ENCODE measurements at regions not wholly inside any gene's neighbourhood (a gene's known extent, or its start where the extent isn't known, plus 50 kb on each side); places are given as distances from the start of the nearest gene placed in this dataset.

DNA sequence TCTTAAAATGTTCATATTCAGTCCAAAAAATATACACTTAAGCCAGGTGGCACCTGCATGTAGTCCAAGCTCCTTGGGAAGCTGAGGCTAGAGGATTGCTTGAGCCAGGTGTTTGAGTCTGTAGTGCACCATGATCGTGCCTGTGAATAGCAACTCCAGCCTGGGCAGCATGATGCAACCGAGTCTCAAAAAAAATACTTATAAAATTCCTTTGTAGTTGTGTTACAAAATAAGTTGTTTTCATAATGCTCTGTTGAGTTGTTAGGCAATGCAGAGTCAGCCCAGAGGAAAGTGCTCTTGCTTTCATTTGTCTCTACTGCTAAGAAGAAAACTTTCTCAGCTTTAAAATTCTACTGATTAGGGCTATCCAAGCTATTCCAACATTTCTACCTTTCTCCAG lies 442.8 kb upstream of the ARRDC4 start:
- Histone ChIP-seq H3K4me1 (ENCODE audit: control insufficient read depth, insufficient read depth, low read length) (no peaks in the 10 kb centered on the region), H3K9me3 (ENCODE audit: control insufficient read depth, insufficient read depth, low read depth, low read length) (no peaks in the 10 kb centered on the region), H3K27ac (ENCODE audit: extremely low read depth, low read depth, low read length) (no peak overlapping the region), H3K36me3 (ENCODE audit: control insufficient read depth in 2 of 2, insufficient read depth in 1 of 2, low read length in 2 of 2) (no peaks in the 10 kb centered on the region), H3K4me3 (ENCODE audit: low read depth, low read length) (no peak overlapping the region)
- ChIA-PET CTCF (interaction anchor here (0.7 to 0.9 kb wide), 2 partner anchors 16 to 248 kb away, joined by 3 to 4 read pairs; no protein-coding TSS in a partner anchor), POLR2A (no interaction called here)
- TF ChIP-seq ZNF777 (tag by site-specific recombination; IDR thresholded peaks at IDR 0.05; ENCODE audit: borderline replicate concordance) (no peak), ZNF549 (tag by site-specific recombination; IDR thresholded peaks at IDR 0.05) (no peak), ZNF768 (tag by site-specific recombination; IDR thresholded peaks at IDR 0.05) (no peak), ZSCAN16 (tag by site-specific recombination; IDR thresholded peaks at IDR 0.05) (no peak), ZNF114 (tag by site-specific recombination; IDR thresholded peaks at IDR 0.05) (no peak)

DNA sequence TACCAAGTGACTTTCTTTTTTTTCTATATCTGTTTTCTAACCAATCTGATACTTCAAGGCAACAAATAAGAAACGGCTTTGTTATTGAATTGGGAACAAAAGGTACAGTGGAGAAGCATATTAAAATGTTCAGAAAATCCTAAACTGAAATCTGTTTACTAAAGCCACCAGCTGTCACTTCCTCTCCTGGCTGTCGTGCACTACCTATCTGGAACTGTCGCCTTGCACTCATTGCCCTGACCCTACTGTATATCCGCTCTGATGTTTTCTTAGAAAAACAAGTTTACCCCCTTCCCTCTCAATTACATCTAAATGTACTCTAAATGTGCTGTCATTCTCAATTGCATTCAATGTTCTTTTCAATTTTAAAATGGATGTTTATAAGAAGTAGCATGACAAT lies 439.8 kb upstream of the ARRDC4 start:
- Histone ChIP-seq H3K36me3 (ENCODE audit: control insufficient read depth in 2 of 2, insufficient read depth in 1 of 2, low read length in 2 of 2) (no peaks in the 10 kb centered on the region), H3K27ac (ENCODE audit: extremely low read depth, low read depth, low read length) (no peak overlapping the region), H3K4me1 (ENCODE audit: control insufficient read depth, insufficient read depth, low read length) (no peaks in the 10 kb centered on the region), H3K4me3 (ENCODE audit: low read depth, low read length) (no peak overlapping the region), H3K9me3 (ENCODE audit: control insufficient read depth, insufficient read depth, low read depth, low read length) (no peaks in the 10 kb centered on the region)
- TF ChIP-seq, protein P1, sequence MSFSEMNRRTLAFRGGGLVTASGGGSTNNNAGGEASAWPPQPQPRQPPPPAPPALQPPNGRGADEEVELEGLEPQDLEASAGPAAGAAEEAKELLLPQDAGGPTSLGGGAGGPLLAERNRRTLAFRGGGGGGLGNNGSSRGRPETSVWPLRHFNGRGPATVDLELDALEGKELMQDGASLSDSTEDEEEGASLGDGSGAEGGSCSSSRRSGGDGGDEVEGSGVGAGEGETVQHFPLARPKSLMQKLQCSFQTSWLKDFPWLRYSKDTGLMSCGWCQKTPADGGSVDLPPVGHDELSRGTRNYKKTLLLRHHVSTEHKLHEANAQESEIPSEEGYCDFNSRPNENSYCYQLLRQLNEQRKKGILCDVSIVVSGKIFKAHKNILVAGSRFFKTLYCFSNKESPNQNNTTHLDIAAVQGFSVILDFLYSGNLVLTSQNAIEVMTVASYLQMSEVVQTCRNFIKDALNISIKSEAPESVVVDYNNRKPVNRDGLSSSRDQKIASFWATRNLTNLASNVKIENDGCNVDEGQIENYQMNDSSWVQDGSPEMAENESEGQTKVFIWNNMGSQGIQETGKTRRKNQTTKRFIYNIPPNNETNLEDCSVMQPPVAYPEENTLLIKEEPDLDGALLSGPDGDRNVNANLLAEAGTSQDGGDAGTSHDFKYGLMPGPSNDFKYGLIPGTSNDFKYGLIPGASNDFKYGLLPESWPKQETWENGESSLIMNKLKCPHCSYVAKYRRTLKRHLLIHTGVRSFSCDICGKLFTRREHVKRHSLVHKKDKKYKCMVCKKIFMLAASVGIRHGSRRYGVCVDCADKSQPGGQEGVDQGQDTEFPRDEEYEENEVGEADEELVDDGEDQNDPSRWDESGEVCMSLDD (tag by site-specific recombination; IDR thresholded peaks at IDR 0.05) = no peak
- no peak for TF ChIP-seq IKZF3 (tag by site-specific recombination; IDR thresholded peaks at IDR 0.05)
- TF ChIP-seq, protein P2, sequence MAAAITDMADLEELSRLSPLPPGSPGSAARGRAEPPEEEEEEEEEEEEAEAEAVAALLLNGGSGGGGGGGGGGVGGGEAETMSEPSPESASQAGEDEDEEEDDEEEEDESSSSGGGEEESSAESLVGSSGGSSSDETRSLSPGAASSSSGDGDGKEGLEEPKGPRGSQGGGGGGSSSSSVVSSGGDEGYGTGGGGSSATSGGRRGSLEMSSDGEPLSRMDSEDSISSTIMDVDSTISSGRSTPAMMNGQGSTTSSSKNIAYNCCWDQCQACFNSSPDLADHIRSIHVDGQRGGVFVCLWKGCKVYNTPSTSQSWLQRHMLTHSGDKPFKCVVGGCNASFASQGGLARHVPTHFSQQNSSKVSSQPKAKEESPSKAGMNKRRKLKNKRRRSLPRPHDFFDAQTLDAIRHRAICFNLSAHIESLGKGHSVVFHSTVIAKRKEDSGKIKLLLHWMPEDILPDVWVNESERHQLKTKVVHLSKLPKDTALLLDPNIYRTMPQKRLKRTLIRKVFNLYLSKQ (tag by site-specific recombination; IDR thresholded peaks at IDR 0.05; ENCODE audit: borderline replicate concordance) = no peak
- TF ChIP-seq ZNF404 (tag by site-specific recombination; IDR thresholded peaks at IDR 0.05) = no peak
- ChIA-PET CTCF (no interaction called here), POLR2A (no interaction called here)

DNA sequence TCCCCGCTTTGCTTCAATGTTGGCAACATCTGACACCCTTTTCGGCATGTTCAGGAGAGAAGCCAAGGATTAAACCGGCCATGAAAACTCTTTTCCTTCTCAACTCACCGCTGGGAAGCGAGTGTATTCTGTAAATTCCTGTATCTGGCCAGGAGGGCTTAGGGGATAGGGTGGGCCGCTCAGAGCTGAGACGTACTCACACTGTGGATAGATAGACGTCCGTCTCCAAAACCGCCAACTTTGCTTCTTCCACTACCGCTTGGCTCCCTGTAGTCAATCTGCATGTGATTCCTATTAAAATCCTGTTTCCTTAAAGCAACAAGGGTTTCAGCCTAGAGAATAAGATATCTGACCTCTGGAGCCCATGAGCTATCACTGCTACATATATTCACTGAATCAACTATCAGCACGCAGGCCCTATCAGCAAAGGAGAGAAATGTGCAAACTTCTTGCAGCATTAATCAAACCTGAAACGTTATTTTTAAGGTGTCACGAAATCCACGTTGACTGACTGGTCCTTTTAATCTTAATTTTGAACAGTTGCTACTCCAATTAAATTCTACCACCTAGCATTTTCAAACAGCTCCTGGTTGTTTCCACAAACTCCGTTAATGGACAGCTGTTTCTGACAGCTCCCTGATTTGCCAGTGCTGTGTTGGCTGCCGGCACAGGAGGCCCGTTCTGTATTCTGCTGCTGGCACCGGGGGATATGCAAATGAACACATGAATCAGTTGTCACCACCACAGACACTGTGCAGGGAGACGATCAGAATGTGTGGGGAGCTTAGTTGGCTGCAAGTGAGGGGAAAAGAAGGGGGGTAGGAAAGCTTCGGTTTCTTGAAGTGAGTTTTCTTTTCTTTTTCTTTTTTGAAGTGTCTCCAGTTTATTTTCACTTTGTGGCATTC lies 438.9 kb upstream of the ARRDC4 start:
- no peaks in the 10 kb centered on the region for H3K36me3 ChIP-seq (ENCODE audit: control insufficient read depth in 2 of 2, insufficient read depth in 1 of 2, low read length in 2 of 2)
- H3K9me3 ChIP-seq (ENCODE audit: control insufficient read depth, insufficient read depth, low read depth, low read length) = no peaks in the 10 kb centered on the region
- TF ChIP-seq ZFP37 (tag by site-specific recombination; IDR thresholded peaks at IDR 0.05) = no peak
- TF ChIP-seq GLIS1 (tag by site-specific recombination; IDR thresholded peaks at IDR 0.05) = 0 out of 2 replicates have a peak, but pooled peaks have one; percentile 12
- H3K27ac ChIP-seq (ENCODE audit: extremely low read depth, low read depth, low read length) = no peak overlapping the region
- ChIA-PET POLR2A (no interaction called here), CTCF (interaction anchor here (0.6 to 1.7 kb wide), 2 partner anchors 21 to 420 kb away, joined by 3 read pairs; no protein-coding TSS in a partner anchor)
- H3K4me1 ChIP-seq (ENCODE audit: control insufficient read depth, insufficient read depth, low read length) = no peaks in the 10 kb centered on the region
- no peak overlapping the region for H3K4me3 ChIP-seq (ENCODE audit: low read depth, low read length)

DNA sequence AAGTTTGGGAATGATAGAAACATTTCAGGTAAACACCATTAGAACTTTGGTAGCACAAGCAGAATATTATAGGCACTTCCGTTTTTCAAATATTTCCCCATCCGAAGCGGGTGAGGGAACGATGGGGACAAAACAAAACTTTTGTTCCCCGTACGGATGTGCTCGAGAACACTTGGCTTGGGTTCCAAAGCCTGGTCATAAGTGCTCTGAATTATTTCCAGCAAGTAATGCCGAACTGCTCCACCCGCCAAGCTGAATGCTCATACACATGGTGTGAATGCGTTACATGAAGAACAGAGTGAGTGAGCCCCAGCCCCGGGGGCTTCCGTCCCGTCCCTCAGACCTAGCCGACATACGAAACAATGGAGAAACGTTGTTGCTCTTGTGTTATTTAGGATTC lies 438.2 kb upstream of the ARRDC4 start:
- no peaks in the 10 kb centered on the region for H3K4me1 ChIP-seq (ENCODE audit: control insufficient read depth, insufficient read depth, low read length)
- H3K36me3 ChIP-seq (ENCODE audit: control insufficient read depth in 2 of 2, insufficient read depth in 1 of 2, low read length in 2 of 2) = no peaks in the 10 kb centered on the region
- no peaks in the 10 kb centered on the region for H3K9me3 ChIP-seq (ENCODE audit: control insufficient read depth, insufficient read depth, low read depth, low read length)
- no peak overlapping the region for H3K27ac ChIP-seq (ENCODE audit: extremely low read depth, low read depth, low read length)
- TF ChIP-seq ZFP41 (tag by site-specific recombination; IDR thresholded peaks at IDR 0.05; ENCODE audit: borderline replicate concordance) (no peak), MZF1 (tag by site-specific recombination; IDR thresholded peaks at IDR 0.05; ENCODE audit: borderline replicate concordance) (no peak), GLI2 (tag by site-specific recombination; IDR thresholded peaks at IDR 0.05; ENCODE audit: borderline replicate concordance, low read depth) (no peak), ZNF23 (tag by site-specific recombination; IDR thresholded peaks at IDR 0.05; ENCODE audit: borderline replicate concordance) (no peak), ZBTB1 (tag by site-specific recombination; IDR thresholded peaks at IDR 0.05) (no peak), ZNF76 (tag by site-specific recombination; IDR thresholded peaks at IDR 0.05; ENCODE audit: borderline replicate concordance, low read depth) (no peak), YY2 (tag by site-specific recombination; IDR thresholded peaks at IDR 0.05) (no peak), ZNF248 (tag by site-specific recombination; IDR thresholded peaks at IDR 0.05) (no peak)
- TF ChIP-seq, protein P3, sequence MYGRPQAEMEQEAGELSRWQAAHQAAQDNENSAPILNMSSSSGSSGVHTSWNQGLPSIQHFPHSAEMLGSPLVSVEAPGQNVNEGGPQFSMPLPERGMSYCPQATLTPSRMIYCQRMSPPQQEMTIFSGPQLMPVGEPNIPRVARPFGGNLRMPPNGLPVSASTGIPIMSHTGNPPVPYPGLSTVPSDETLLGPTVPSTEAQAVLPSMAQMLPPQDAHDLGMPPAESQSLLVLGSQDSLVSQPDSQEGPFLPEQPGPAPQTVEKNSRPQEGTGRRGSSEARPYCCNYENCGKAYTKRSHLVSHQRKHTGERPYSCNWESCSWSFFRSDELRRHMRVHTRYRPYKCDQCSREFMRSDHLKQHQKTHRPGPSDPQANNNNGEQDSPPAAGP (tag by site-specific recombination; IDR thresholded peaks at IDR 0.05) = no peak
- ChIA-PET CTCF (interaction anchor here (1.7 kb wide), 1 partner anchor 21 kb away, joined by 3 read pairs; no protein-coding TSS in a partner anchor), POLR2A (no interaction called here)
- H3K4me3 ChIP-seq (ENCODE audit: low read depth, low read length) = no peak overlapping the region

Data from HEK293 (cell line).